ENCODE measurements at regions not wholly inside any gene's neighbourhood (a gene's known extent, or its start where the extent isn't known, plus 50 kb on each side); places are given as distances from the start of the nearest gene placed in this dataset.

DNA sequence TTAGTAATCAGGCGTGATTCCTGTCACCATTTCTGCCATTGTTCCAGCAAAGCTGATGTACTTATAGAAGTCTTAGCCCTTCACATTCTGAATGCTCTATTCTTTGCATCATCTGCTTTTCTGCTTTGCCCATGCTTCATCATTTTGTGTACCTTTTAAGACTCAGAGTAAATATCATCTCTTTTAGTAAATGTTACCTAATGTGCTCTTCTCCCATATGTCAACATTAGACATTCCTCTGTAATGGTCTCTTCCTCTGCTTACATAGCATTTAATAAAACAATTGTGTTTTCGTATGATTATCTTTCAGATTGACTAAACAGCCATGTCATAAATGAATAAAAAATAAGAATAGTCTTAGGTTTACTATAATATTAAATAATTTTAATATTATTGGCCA is 719.6 kb upstream of the GRM3 start:
- TF ChIP-seq EZH2 (IDR thresholded peaks at IDR 0.05) = no peak
- no peak for TF ChIP-seq POLR2AphosphoS5 (IDR thresholded peaks at IDR 0.05; ENCODE audit: borderline replicate concordance, low read depth, low read length)
- TF ChIP-seq FOXP2 (optimal IDR thresholded peaks at IDR 0.05; ENCODE audit: control extremely low read depth, extremely low read length, insufficient read depth) = no peak

Data from SK-N-MC (cell line).